ENCODE measurements at regions not wholly inside any gene's neighbourhood (a gene's known extent, or its start where the extent isn't known, plus 50 kb on each side); places are given as distances from the start of the nearest gene placed in this dataset.

- no peaks in the 10 kb centered on the region for H3K36me3 ChIP-seq (ENCODE audit: control insufficient read depth in 1 of 2, insufficient read depth in 2 of 2, low read length in 2 of 2)
- no CpG with 5 or more reads among the region's 2 CpGs for WGBS (ENCODE audit: extremely low coverage, insufficient coverage, insufficient read length)
These were observed 250.8 kb upstream of the CTAGE1 start for GRCh38 chr18:22668496-22668895.

DNA sequence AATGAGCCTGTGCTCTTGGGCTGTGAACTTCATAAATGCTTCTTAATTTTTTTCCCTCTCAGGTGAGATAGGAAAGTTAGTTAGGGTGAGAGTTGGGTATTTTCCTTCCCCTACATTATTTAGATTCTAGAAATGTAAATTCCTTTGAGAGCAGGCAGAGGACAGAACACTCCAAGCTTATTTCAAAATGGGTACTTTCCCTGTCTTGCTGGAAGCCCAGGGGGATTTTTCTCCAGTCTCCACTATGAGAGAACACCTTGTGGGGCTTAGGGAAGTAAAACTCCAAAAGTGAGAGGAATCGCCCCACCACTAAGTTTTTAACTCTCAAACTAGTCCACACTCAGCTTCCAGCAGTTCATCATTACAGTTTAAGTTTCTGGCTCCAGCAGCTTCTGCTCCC is 253.2 kb upstream of the CTAGE1 start:
- H2BK5ac ChIP-seq (ENCODE audit: low read depth, low read length, poor library complexity), result no peak overlapping the region
- no peak overlapping the region for H3K4me3 ChIP-seq (ENCODE audit: low read depth, low read length)
- no peak overlapping the region for H2BK120ac ChIP-seq (ENCODE audit: insufficient read depth, low read length, poor library complexity)
- no peak overlapping the region for H3K9ac ChIP-seq (ENCODE audit: low read length)
- no peak overlapping the region for H4K91ac ChIP-seq (ENCODE audit: low read depth, low read length)
- no peak overlapping the region for H2AFZ ChIP-seq (ENCODE audit: insufficient read depth, low read length, poor library complexity)
- H3K23ac ChIP-seq (ENCODE audit: low read length), result no peak overlapping the region
- DNase-seq, result no peak
- no CpG with 5 or more reads among the region's 1 CpG for WGBS (ENCODE audit: extremely low coverage, insufficient coverage, insufficient read length)
- H3K4me1 ChIP-seq (ENCODE audit: control insufficient read depth in 1 of 2, insufficient read depth in 2 of 2, low read length in 2 of 2), result no peaks in the 10 kb centered on the region
- H4K12ac ChIP-seq (ENCODE audit: low read depth, low read length), result no peak overlapping the region
- H3K4ac ChIP-seq (ENCODE audit: low read depth, low read length), result no peak overlapping the region
- no peaks in the 10 kb centered on the region for H3K27me3 ChIP-seq (ENCODE audit: insufficient read depth, low read length)
- H3K9me3 ChIP-seq (ENCODE audit: insufficient read depth, low read depth, low read length), result peaks cover 1% of the 10 kb centered on the region
- H2BK12ac ChIP-seq (ENCODE audit: low read length), result no peak overlapping the region
- H3K4me2 ChIP-seq (ENCODE audit: low read length), result no peak overlapping the region
- H4K8ac ChIP-seq (ENCODE audit: low read depth, low read length), result no peak overlapping the region
- H3K14ac ChIP-seq (ENCODE audit: low read length), result no peak overlapping the region
- no peaks in the 10 kb centered on the region for H3K79me1 ChIP-seq (ENCODE audit: low read length)
- H3K18ac ChIP-seq (ENCODE audit: low read length), result no peak overlapping the region
- H3K79me2 ChIP-seq (ENCODE audit: control insufficient read depth, insufficient read depth, low read length, poor library complexity), result no peaks in the 10 kb centered on the region
- H3K36me3 ChIP-seq (ENCODE audit: control insufficient read depth in 1 of 2, insufficient read depth in 2 of 2, low read length in 2 of 2), result no peaks in the 10 kb centered on the region
- no peak overlapping the region for H2AK5ac ChIP-seq (ENCODE audit: low read length)
- H3K27ac ChIP-seq (ENCODE audit: low read depth, low read length), result no peak overlapping the region

More at GRCh38 chr18:22668496-22668895, 250.8 kb upstream of the CTAGE1 start:
- Histone ChIP-seq H4K8ac (ENCODE audit: low read depth, low read length) (no peak overlapping the region), H3K4ac (ENCODE audit: low read depth, low read length) (no peak overlapping the region), H3K4me2 (ENCODE audit: low read length) (no peak overlapping the region), H2BK120ac (ENCODE audit: insufficient read depth, low read length, poor library complexity) (no peak overlapping the region), H4K91ac (ENCODE audit: low read depth, low read length) (no peak overlapping the region), H3K18ac (ENCODE audit: low read length) (no peak overlapping the region), H3K23ac (ENCODE audit: low read length) (no peak overlapping the region), H2AFZ (ENCODE audit: insufficient read depth, low read length, poor library complexity) (no peak overlapping the region), H2BK5ac (ENCODE audit: low read depth, low read length, poor library complexity) (no peak overlapping the region), H3K4me3 (ENCODE audit: low read depth, low read length) (no peak overlapping the region), H3K27ac (ENCODE audit: low read depth, low read length) (no peak overlapping the region), H3K79me1 (ENCODE audit: low read length) (no peaks in the 10 kb centered on the region), H4K12ac (ENCODE audit: low read depth, low read length) (no peak overlapping the region), H3K14ac (ENCODE audit: low read length) (no peak overlapping the region), H3K4me1 (ENCODE audit: control insufficient read depth in 1 of 2, insufficient read depth in 2 of 2, low read length in 2 of 2) (no peaks in the 10 kb centered on the region), H3K9ac (ENCODE audit: low read length) (no peak overlapping the region), H3K79me2 (ENCODE audit: control insufficient read depth, insufficient read depth, low read length, poor library complexity) (no peaks in the 10 kb centered on the region), H3K9me3 (ENCODE audit: insufficient read depth, low read depth, low read length) (no peaks in the 10 kb centered on the region), H2BK12ac (ENCODE audit: low read length) (no peak overlapping the region), H3K27me3 (ENCODE audit: insufficient read depth, low read length) (no peaks in the 10 kb centered on the region), H2AK5ac (ENCODE audit: low read length) (no peak overlapping the region)
- DNase-seq, result peak; percentile 7 to 17

DNA sequence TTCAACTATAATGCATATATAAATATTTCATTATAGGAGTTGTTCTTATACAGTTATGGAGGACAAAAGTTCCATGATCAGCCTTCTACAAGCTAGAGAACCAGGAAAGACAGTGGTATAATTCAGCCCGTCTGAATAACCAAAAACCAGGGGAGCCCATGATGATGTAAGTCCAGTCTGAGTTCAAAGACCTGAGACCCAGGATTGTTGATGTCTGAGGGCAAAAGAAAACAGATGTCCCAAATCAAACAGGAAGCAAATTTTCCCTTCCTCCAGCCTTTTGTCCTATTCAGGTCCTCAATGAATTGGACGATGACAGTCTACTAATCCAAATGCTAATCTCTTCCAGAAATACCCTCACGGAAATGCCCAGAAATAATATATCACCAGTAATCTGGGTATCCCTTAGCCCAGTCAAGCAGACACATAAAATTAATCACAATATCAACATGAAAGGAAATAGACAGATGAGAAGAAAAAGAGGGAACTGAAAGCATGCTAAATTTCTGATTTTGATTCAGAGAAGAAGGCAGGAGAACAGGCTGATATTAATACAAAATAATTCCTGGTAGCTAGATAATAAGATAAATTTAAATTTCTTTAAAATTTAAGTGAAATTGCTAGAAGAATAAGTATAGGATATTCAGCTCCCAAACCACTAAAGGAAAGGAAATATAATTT is 255.6 kb upstream of the CTAGE1 start:
- no peak for DNase-seq
- Histone ChIP-seq H2AK5ac (ENCODE audit: low read length) (no peak overlapping the region), H2BK5ac (ENCODE audit: low read depth, low read length, poor library complexity) (no peak overlapping the region), H3K4me2 (ENCODE audit: low read length) (no peak overlapping the region), H3K14ac (ENCODE audit: low read length) (no peak overlapping the region), H3K18ac (ENCODE audit: low read length) (no peak overlapping the region), H3K79me1 (ENCODE audit: low read length) (no peaks in the 10 kb centered on the region), H3K23ac (ENCODE audit: low read length) (no peak overlapping the region), H3K36me3 (ENCODE audit: control insufficient read depth in 1 of 2, insufficient read depth in 2 of 2, low read length in 2 of 2) (no peaks in the 10 kb centered on the region), H3K4me3 (ENCODE audit: low read depth, low read length) (no peak overlapping the region), H3K79me2 (ENCODE audit: control insufficient read depth, insufficient read depth, low read length, poor library complexity) (no peaks in the 10 kb centered on the region), H4K12ac (ENCODE audit: low read depth, low read length) (no peak overlapping the region), H2BK120ac (ENCODE audit: insufficient read depth, low read length, poor library complexity) (no peak overlapping the region), H3K27me3 (ENCODE audit: insufficient read depth, low read length) (no peaks in the 10 kb centered on the region), H3K27ac (ENCODE audit: low read depth, low read length) (no peak overlapping the region), H4K8ac (ENCODE audit: low read depth, low read length) (no peak overlapping the region), H2AFZ (ENCODE audit: insufficient read depth, low read length, poor library complexity) (no peak overlapping the region), H3K4me1 (ENCODE audit: control insufficient read depth in 1 of 2, insufficient read depth in 2 of 2, low read length in 2 of 2) (no peaks in the 10 kb centered on the region), H3K9me3 (ENCODE audit: insufficient read depth, low read depth, low read length) (peaks cover 1% of the 10 kb centered on the region), H4K91ac (ENCODE audit: low read depth, low read length) (no peak overlapping the region), H3K4ac (ENCODE audit: low read depth, low read length) (no peak overlapping the region), H2BK12ac (ENCODE audit: low read length) (no peak overlapping the region), H3K9ac (ENCODE audit: low read length) (no peak overlapping the region)
- WGBS (ENCODE audit: extremely low coverage, insufficient coverage, insufficient read length), result no CpG with 5 or more reads among the region's 3 CpGs

- Histone ChIP-seq H3K14ac (ENCODE audit: low read length) (no peak overlapping the region), H3K27ac (ENCODE audit: low read depth, low read length) (no peak overlapping the region), H3K36me3 (ENCODE audit: control insufficient read depth in 1 of 2, insufficient read depth in 2 of 2, low read length in 2 of 2) (no peaks in the 10 kb centered on the region), H3K79me1 (ENCODE audit: low read length) (no peaks in the 10 kb centered on the region), H3K9ac (ENCODE audit: low read length) (no peak overlapping the region), H4K12ac (ENCODE audit: low read depth, low read length) (no peak overlapping the region), H4K8ac (ENCODE audit: low read depth, low read length) (no peak overlapping the region), H4K91ac (ENCODE audit: low read depth, low read length) (no peak overlapping the region), H3K18ac (ENCODE audit: low read length) (no peak overlapping the region), H2AK5ac (ENCODE audit: low read length) (no peak overlapping the region), H2BK5ac (ENCODE audit: low read depth, low read length, poor library complexity) (no peak overlapping the region), H2AFZ (ENCODE audit: insufficient read depth, low read length, poor library complexity) (no peak overlapping the region), H3K27me3 (ENCODE audit: insufficient read depth, low read length) (no peaks in the 10 kb centered on the region), H2BK12ac (ENCODE audit: low read length) (no peak overlapping the region), H3K4me2 (ENCODE audit: low read length) (no peak overlapping the region), H3K4ac (ENCODE audit: low read depth, low read length) (no peak overlapping the region), H3K79me2 (ENCODE audit: control insufficient read depth, insufficient read depth, low read length, poor library complexity) (no peaks in the 10 kb centered on the region), H3K4me1 (ENCODE audit: control insufficient read depth in 1 of 2, insufficient read depth in 2 of 2, low read length in 2 of 2) (no peaks in the 10 kb centered on the region), H2BK120ac (ENCODE audit: insufficient read depth, low read length, poor library complexity) (no peak overlapping the region), H3K23ac (ENCODE audit: low read length) (no peak overlapping the region), H3K4me3 (ENCODE audit: low read depth, low read length) (no peak overlapping the region), H3K9me3 (ENCODE audit: insufficient read depth, low read depth, low read length) (peaks cover 1% of the 10 kb centered on the region)
- peak; percentile 16 to 19 for DNase-seq
- no CpG with 5 or more reads among the region's 3 CpGs for WGBS (ENCODE audit: extremely low coverage, insufficient coverage, insufficient read length)
These were observed 256.6 kb upstream of the CTAGE1 start for GRCh38 chr18:22674272-22674671.

Data from trophoblast cell (in vitro differentiated cells and primary cell).